CD4-positive, alpha-beta T cell (primary cell): ENCODE measurements at regions not wholly inside any gene's neighbourhood (a gene's known extent, or its start where the extent isn't known, plus 50 kb on each side); places are given as distances from the start of the nearest gene placed in this dataset.

Experiments
- ATAC-seq: fragments of 200-7000 bp; cut with Tn5 transposase; one replicate; pipeline ENCODE4 v1.10.0; 2022; ENCODE audit warnings: mild to moderate bottlenecking; ENCODE audit not compliant: poor library complexity
- CTCF ChIA-PET: fragments of 350-600 bp; sonication (Branson Sonifier 250); formaldehyde crosslinking; loops from one replicate; lab custom pipeline; 2021; ENCODE audit warnings: antibody characterized with exemption, inconsistent platforms; lab: Charles Lee
- POLR2A ChIA-PET: fragments of 350-600 bp; sonication (Branson Sonifier 250); formaldehyde crosslinking; loops from one replicate; lab custom pipeline; 2021; ENCODE audit warnings: antibody characterized with exemption, inconsistent platforms; lab: Charles Lee
- DNase-seq, 14 experiments: peaks; one replicate each; pipeline ENCODE4 v3.0.0-alpha.2; 2013 to 2020; ENCODE audit warnings: mixed read lengths in 2 of 14
- H3K27ac ChIP-seq, 2 donors: one replicate each; pipeline versions ENCODE4 v1.5.1 to v1.7.0; 2013; ENCODE audit warnings: low read length in 2 of 2, low read depth in 1 of 2, mild to moderate bottlenecking in 1 of 2
- H3K27me3 ChIP-seq, 2 experiments: 1 replicate in 1 of 2; 2 replicates in 1 of 2; pipeline versions ENCODE4 v1.6.1 to v1.7.0; 2013; ENCODE audit warnings: low read length in 2 of 2, control low read depth in 1 of 2, mild to moderate bottlenecking in 1 of 2, moderate library complexity in 1 of 2; ENCODE audit not compliant: insufficient read depth in 2 of 2, control insufficient read depth in 1 of 2
- H3K36me3 ChIP-seq: one replicate; pipeline ENCODE4 v1.6.1; 2013; ENCODE audit warnings: low read length, control low read depth; ENCODE audit not compliant: insufficient read depth
- H3K4me1 ChIP-seq: one replicate; pipeline ENCODE4 v1.6.1; 2013; ENCODE audit warnings: low read length, control low read depth; ENCODE audit not compliant: insufficient read depth
- H3K4me3 ChIP-seq: one replicate; pipeline ENCODE4 v1.5.1; 2013; ENCODE audit warnings: mild to moderate bottlenecking, low read length, moderate library complexity
- H3K9me3 ChIP-seq, 2 experiments: 1 replicate in 1 of 2; 2 replicates in 1 of 2; pipeline versions ENCODE4 v1.6.1 to v1.7.0; 2013; ENCODE audit warnings: low read length in 2 of 2, mild to moderate bottlenecking in 2 of 2, control low read depth in 1 of 2, moderate library complexity in 1 of 2; ENCODE audit not compliant: control insufficient read depth in 1 of 2, insufficient read depth in 1 of 2
- H3K27ac Mint-ChIP-seq: one replicate; pipeline ENCODE4 v1.8.0; 2020; ENCODE audit warnings: mixed read lengths
- H3K27me3 Mint-ChIP-seq: one replicate; pipeline ENCODE4 v1.8.0; 2021; ENCODE audit warnings: mixed read lengths
- H3K36me3 Mint-ChIP-seq: one replicate; pipeline ENCODE4 v1.8.0; 2021; ENCODE audit warnings: low read depth, mixed read lengths
- H3K4me1 Mint-ChIP-seq: one replicate; pipeline ENCODE4 v1.8.0; 2021; ENCODE audit warnings: low read depth, mixed read lengths
- H3K4me3 Mint-ChIP-seq: one replicate; pipeline ENCODE4 v1.8.0; 2020; ENCODE audit warnings: mild to moderate bottlenecking, mixed read lengths
- H3K9me3 Mint-ChIP-seq: one replicate; pipeline ENCODE4 v1.8.0; 2020; ENCODE audit warnings: mixed read lengths
- CTCF ChIP-seq: fragments of 200-600 bp; IDR thresholded peaks from one replicate; pipeline ENCODE4 v1.8.0; 2022; ENCODE audit warnings: antibody characterized with exemption, mild to moderate bottlenecking
- intact Hi-C, 2 experiments: fragments of 100-400 bp; cut with DNase I in 1 of 2; cut with micrococcal nuclease in 1 of 2; formaldehyde crosslinking; loops; one replicate each; pipeline versions ENCODE4 v1.15.1 to v1.9.0; 2023 to 2025; cut with DNase I, micrococcal nuclease

DNA sequence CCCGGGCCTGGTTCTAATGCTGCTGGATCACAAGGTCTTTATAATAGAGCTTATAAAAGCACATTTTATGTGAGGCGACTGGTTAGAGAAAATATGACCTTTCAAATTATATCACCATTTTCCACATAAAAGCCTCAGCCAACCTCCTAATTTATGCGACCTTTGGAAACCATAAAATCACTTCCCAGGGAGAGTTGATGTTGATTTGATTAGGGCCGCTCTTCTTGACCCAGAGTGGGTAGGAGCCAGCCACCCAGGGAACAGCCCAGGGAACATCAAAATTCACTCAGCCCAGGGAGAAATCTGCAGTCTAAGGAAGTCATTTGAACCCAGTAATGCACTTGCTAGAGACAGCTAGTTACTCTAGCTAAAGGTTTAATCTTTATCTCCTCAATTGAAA lies 79.8 kb upstream of the TENT5A start:
- ATAC-seq (no peak), DNase-seq (no peak)
- Mint-ChIP-seq H3K27ac (no peak overlapping the region), H3K4me1 (no peaks in the 10 kb centered on the region), H3K4me3 (no peak overlapping the region), H3K36me3 (no peaks in the 10 kb centered on the region), H3K27me3 (no peaks in the 10 kb centered on the region), H3K9me3 (no peaks in the 10 kb centered on the region)
- CTCF ChIA-PET: no interaction called here
- TF ChIP-seq CTCF: no peak
- Histone ChIP-seq H3K27me3 (no peaks in the 10 kb centered on the region), H3K4me3 (no peak overlapping the region), H3K36me3 (no peaks in the 10 kb centered on the region), H3K27ac (no peak overlapping the region), H3K9me3 (no peaks in the 10 kb centered on the region), H3K4me1 (no peaks in the 10 kb centered on the region)
- intact Hi-C loops: no loop called here
- POLR2A ChIA-PET: no interaction called here

- H3K9me3 Mint-ChIP-seq: no peaks in the 10 kb centered on the region
- intact Hi-C loops: no loop called here
These were observed 78.8 kb upstream of the TENT5A start for GRCh38 chr6:81831274-81831673.

GRCh38 chr6:81826784-81827183 lies 74.3 kb upstream of the TENT5A start:
- intact Hi-C loops: no loop called here
- no peaks in the 10 kb centered on the region for H3K9me3 ChIP-seq
- H3K27ac ChIP-seq: no peak overlapping the region
- Mint-ChIP-seq H3K4me3 (no peak overlapping the region), H3K27me3 (no peaks in the 10 kb centered on the region), H3K36me3 (no peaks in the 10 kb centered on the region), H3K4me1 (no peaks in the 10 kb centered on the region), H3K9me3 (peaks cover 3% of the 10 kb centered on the region), H3K27ac (no peak overlapping the region)
- DNase-seq (no peak), ATAC-seq (no peak)
- no peaks in the 10 kb centered on the region for H3K4me1 ChIP-seq
- H3K4me3 ChIP-seq: no peak overlapping the region
- H3K27me3 ChIP-seq: no peaks in the 10 kb centered on the region
- ChIA-PET POLR2A (no interaction called here), CTCF (no interaction called here)
- TF ChIP-seq CTCF: no peak
- no peaks in the 10 kb centered on the region for H3K36me3 ChIP-seq

More at GRCh38 chr6:81831274-81831673, 78.8 kb upstream of the TENT5A start:
- Histone ChIP-seq H3K4me1 (no peaks in the 10 kb centered on the region), H3K27me3 (no peaks in the 10 kb centered on the region), H3K27ac (no peak overlapping the region), H3K4me3 (no peak overlapping the region), H3K36me3 (no peaks in the 10 kb centered on the region), H3K9me3 (no peaks in the 10 kb centered on the region)
- POLR2A ChIA-PET: no interaction called here
- Mint-ChIP-seq H3K27ac (no peak overlapping the region), H3K4me1 (no peaks in the 10 kb centered on the region), H3K36me3 (no peaks in the 10 kb centered on the region), H3K4me3 (no peak overlapping the region), H3K27me3 (no peaks in the 10 kb centered on the region)
- DNase-seq (no peak), ATAC-seq (no peak)
- CTCF ChIA-PET: no interaction called here
- TF ChIP-seq CTCF: no peak
